Left ventricle myocardium inferior (tissue), 1 donor: ENCODE measurements at regions not wholly inside any gene's neighbourhood (a gene's known extent, or its start where the extent isn't known, plus 50 kb on each side); places are given as distances from the start of the nearest gene placed in this dataset.

Experiments
- DNase-seq: peaks from one replicate; pipeline ENCODE4 v3.0.0-alpha.2; 2020
- H3K27ac ChIP-seq: fragments of 200-600 bp; replicated peaks from 2 replicates; pipeline ENCODE4 v1.8.0; 2021
- H3K27me3 ChIP-seq: fragments of 200-600 bp; 2 replicates; pipeline ENCODE4 v1.8.0; 2021; ENCODE audit warnings: low read depth
- H3K36me3 ChIP-seq: fragments of 200-600 bp; 2 replicates; pipeline ENCODE4 v1.8.0; 2021
- H3K4me1 ChIP-seq: fragments of 200-600 bp; 2 replicates; pipeline ENCODE4 v1.8.0; 2021
- H3K4me3 ChIP-seq: fragments of 200-600 bp; 2 replicates; pipeline ENCODE4 v1.8.0; 2021; ENCODE audit warnings: mild to moderate bottlenecking, moderate library complexity
- H3K9me3 ChIP-seq: fragments of 200-600 bp; replicated peaks from 2 replicates; pipeline ENCODE4 v1.8.0; 2021
- CTCF ChIP-seq: fragments of 200-600 bp; IDR thresholded peaks from 2 replicates; pipeline ENCODE4 v1.8.0; 2021; ENCODE audit warnings: antibody characterized with exemption, mild to moderate bottlenecking, borderline replicate concordance
- intact Hi-C: fragments of 100-400 bp; cut with micrococcal nuclease; formaldehyde crosslinking; loops from one replicate; pipeline ENCODE4 v1.11.0; 2022
- donor health status: DM: no; HTN: yes; CAD: no; lungs with severe emphysema.

GRCh38 chr1:217079584-217079983, 356.4 kb upstream of the ESRRG start:
- peak overlapping the region; percentile 74 for H3K27ac ChIP-seq
- H3K9me3 ChIP-seq: no peaks in the 10 kb centered on the region
- peak overlapping the region; percentile 57 for H3K4me3 ChIP-seq
- no peaks in the 10 kb centered on the region for H3K36me3 ChIP-seq
- H3K27me3 ChIP-seq: no peaks in the 10 kb centered on the region
- H3K4me1 ChIP-seq: peaks cover 13% of the 10 kb centered on the region
- TF ChIP-seq CTCF: no peak
- intact Hi-C loops: no loop called here
- DNase-seq: no peak

GRCh38 chr1:217078959-217079358, 355.7 kb upstream of the ESRRG start:
- Histone ChIP-seq H3K27me3 (no peaks in the 10 kb centered on the region), H3K9me3 (no peaks in the 10 kb centered on the region), H3K27ac (peak overlapping the region; percentile 74), H3K4me3 (peak overlapping the region; percentile 57), H3K36me3 (no peaks in the 10 kb centered on the region), H3K4me1 (peaks cover 13% of the 10 kb centered on the region)
- intact Hi-C loops: no loop called here
- TF ChIP-seq CTCF: no peak
- no peak for DNase-seq

GRCh38 chr1:217078078-217078690, 355.0 kb upstream of the ESRRG start:
- H3K27ac ChIP-seq: peak overlapping the region; percentile 74
- no peak for DNase-seq
- no peaks in the 10 kb centered on the region for H3K36me3 ChIP-seq
- H3K9me3 ChIP-seq: no peaks in the 10 kb centered on the region
- H3K4me1 ChIP-seq: peaks cover 13% of the 10 kb centered on the region
- no peak for TF ChIP-seq CTCF
- peak overlapping the region; percentile 57 for H3K4me3 ChIP-seq
- H3K27me3 ChIP-seq: no peaks in the 10 kb centered on the region
- intact Hi-C loops: no loop called here

GRCh38 chr1:217077426-217077825, 354.2 kb upstream of the ESRRG start:
- Histone ChIP-seq H3K36me3 (no peaks in the 10 kb centered on the region), H3K4me3 (peak overlapping the region; percentile 57), H3K9me3 (no peaks in the 10 kb centered on the region), H3K4me1 (peaks cover 13% of the 10 kb centered on the region), H3K27ac (peak overlapping the region; percentile 74), H3K27me3 (no peaks in the 10 kb centered on the region)
- no peak for TF ChIP-seq CTCF
- no peak for DNase-seq
- intact Hi-C loops: no loop called here

- no peak for TF ChIP-seq CTCF
- Histone ChIP-seq H3K27ac (peak overlapping the region; percentile 74), H3K4me3 (peak overlapping the region; percentile 57), H3K4me1 (peaks cover 13% of the 10 kb centered on the region), H3K27me3 (no peaks in the 10 kb centered on the region), H3K9me3 (no peaks in the 10 kb centered on the region), H3K36me3 (no peaks in the 10 kb centered on the region)
- intact Hi-C loops: no loop called here
- DNase-seq: no peak
Observed at GRCh38 chr1:217076902-217077301, 353.7 kb upstream of the ESRRG start.
